Smooth muscle cell (in vitro differentiated cells): ENCODE measurements at regions not wholly inside any gene's neighbourhood (a gene's known extent, or its start where the extent isn't known, plus 50 kb on each side); places are given as distances from the start of the nearest gene placed in this dataset.

ENCODE experiments used
- DNase-seq: peaks from one replicate; lab custom pipeline; 2025; ENCODE audit not compliant: unreplicated experiment; lab: John Stamatoyannopoulos, UW
- H2AFZ ChIP-seq: fragments of 200-600 bp; sonication (generic); 2 replicates; pipeline ENCODE4 v1.6.0; 2016; ENCODE audit warnings: antibody characterized with exemption, low read depth, mild to moderate bottlenecking
- H3F3A ChIP-seq: fragments of 200-600 bp; sonication (generic); 2 replicates; pipeline ENCODE4 v1.6.0; 2017; ENCODE audit warnings: antibody characterized with exemption, low read depth
- H3K27ac ChIP-seq: fragments of 200-600 bp; sonication (generic); 2 replicates; pipeline ENCODE4 v1.5.1; 2016; ENCODE audit warnings: low read depth, mild to moderate bottlenecking
- H3K27me3 ChIP-seq: fragments of 200-600 bp; sonication (generic); 2 replicates; pipeline ENCODE4 v1.6.1; 2016; ENCODE audit warnings: low read depth, mild to moderate bottlenecking
- H3K36me3 ChIP-seq: fragments of 200-600 bp; sonication (generic); 2 replicates; pipeline ENCODE4 v1.5.1; 2016; ENCODE audit warnings: low read depth
- H3K4me1 ChIP-seq: fragments of 200-600 bp; sonication (generic); 2 replicates; pipeline ENCODE4 v1.5.1; 2016; ENCODE audit warnings: low read depth
- H3K4me2 ChIP-seq: fragments of 200-600 bp; sonication (generic); 2 replicates; pipeline ENCODE4 v1.6.0; 2016; ENCODE audit warnings: mild to moderate bottlenecking
- H3K4me3 ChIP-seq: fragments of 200-600 bp; sonication (generic); 2 replicates; pipeline ENCODE4 v1.5.1; 2016; ENCODE audit warnings: mild to moderate bottlenecking
- H3K79me2 ChIP-seq: fragments of 200-600 bp; sonication (generic); 2 replicates; pipeline ENCODE4 v1.6.0; 2016; ENCODE audit warnings: low read depth, mild to moderate bottlenecking
- H3K9ac ChIP-seq: fragments of 200-600 bp; sonication (generic); 2 replicates; pipeline ENCODE4 v1.6.0; 2016; ENCODE audit warnings: low read depth
- H3K9me3 ChIP-seq: fragments of 200-600 bp; sonication (generic); replicated peaks from 2 replicates; pipeline ENCODE4 v1.5.1; 2016; ENCODE audit warnings: low read depth
- H4K20me1 ChIP-seq: fragments of 200-600 bp; sonication (generic); 2 replicates; pipeline ENCODE4 v1.6.0; 2016; ENCODE audit warnings: low read depth
- WGBS: methylation state at CpG from one replicate; pipeline ENCODE4 v1.1.7; 2016; ENCODE audit warnings: low lambda C conversion rate; 5-methylcytosine and 5-hydroxymethylcytosine counted together
- TF ChIP-seq, protein P1 (sequence below): fragments of 200-600 bp; sonication (generic); IDR thresholded peaks from 2 replicates; pipeline ENCODE4 v1.5.1; 2017; ENCODE audit warnings: borderline replicate concordance, mild to moderate bottlenecking, antibody characterized with exemption; ENCODE audit not compliant: insufficient read depth, poor library complexity, severe bottlenecking

DNA sequence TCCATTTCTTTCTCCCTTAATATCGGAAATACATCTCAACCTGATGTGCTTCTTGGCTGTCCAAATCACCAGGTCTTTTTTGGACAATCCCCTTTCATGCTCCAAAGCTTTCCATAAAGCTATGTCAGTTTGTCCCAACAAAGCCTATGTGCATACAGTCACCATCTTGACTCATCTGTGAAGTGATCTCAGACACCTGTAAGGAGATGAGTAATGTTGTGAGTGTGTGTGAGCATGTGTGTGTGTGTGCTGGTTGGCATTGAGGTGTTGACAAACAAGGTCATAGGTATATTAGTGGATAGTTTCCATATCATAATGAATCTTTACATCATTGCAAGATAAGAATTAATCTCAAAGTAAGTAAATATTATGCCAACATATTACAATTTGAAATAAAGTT lies 1243.3 kb upstream of the SEL1L start:
- no peak overlapping the region for H3K4me2 ChIP-seq
- no peaks in the 10 kb centered on the region for H3K9me3 ChIP-seq
- H3K36me3 ChIP-seq, result no peaks in the 10 kb centered on the region
- H3K4me3 ChIP-seq, result no peak overlapping the region
- no peaks in the 10 kb centered on the region for H3K79me2 ChIP-seq
- no peaks in the 10 kb centered on the region for H3K27me3 ChIP-seq
- no peak for DNase-seq
- no peaks in the 10 kb centered on the region for H4K20me1 ChIP-seq
- no peak overlapping the region for H3K27ac ChIP-seq
- no peaks in the 10 kb centered on the region for H3K4me1 ChIP-seq
- H3F3A ChIP-seq, result no peaks in the 10 kb centered on the region
- no peak overlapping the region for H3K9ac ChIP-seq
- 90% methylated on average over 1 of the region's 1 CpG for WGBS
- TF ChIP-seq, protein P1, sequence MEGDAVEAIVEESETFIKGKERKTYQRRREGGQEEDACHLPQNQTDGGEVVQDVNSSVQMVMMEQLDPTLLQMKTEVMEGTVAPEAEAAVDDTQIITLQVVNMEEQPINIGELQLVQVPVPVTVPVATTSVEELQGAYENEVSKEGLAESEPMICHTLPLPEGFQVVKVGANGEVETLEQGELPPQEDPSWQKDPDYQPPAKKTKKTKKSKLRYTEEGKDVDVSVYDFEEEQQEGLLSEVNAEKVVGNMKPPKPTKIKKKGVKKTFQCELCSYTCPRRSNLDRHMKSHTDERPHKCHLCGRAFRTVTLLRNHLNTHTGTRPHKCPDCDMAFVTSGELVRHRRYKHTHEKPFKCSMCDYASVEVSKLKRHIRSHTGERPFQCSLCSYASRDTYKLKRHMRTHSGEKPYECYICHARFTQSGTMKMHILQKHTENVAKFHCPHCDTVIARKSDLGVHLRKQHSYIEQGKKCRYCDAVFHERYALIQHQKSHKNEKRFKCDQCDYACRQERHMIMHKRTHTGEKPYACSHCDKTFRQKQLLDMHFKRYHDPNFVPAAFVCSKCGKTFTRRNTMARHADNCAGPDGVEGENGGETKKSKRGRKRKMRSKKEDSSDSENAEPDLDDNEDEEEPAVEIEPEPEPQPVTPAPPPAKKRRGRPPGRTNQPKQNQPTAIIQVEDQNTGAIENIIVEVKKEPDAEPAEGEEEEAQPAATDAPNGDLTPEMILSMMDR, result no peak
- H2AFZ ChIP-seq, result no peak overlapping the region

DNA sequence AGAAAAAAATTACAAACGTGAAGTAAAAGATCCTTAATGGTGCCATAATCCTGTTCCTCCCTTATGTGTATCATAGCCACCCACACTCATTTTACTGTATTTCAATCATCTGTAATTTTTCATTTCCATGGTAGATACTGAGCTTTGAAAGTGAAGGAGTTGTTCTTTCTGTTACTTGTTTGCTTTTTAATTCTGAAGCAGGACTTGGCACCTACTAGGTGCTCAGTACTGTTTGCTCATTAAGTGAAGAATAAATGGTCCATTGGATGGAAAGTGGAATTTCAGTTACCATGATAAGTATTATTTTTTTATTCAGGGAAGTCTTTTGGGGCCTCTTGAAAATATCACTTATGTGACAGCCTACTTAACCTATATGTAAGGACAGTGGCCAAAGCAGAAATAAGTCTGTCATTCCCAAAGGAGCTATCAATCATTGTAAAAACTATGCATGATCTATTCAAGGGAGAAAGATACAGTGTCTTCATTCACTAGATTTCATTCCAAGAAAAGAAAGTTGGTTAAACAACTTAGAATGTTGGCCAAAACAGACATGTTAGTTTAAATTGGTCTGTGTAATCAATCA lies 1244.4 kb upstream of the SEL1L start:
- Histone ChIP-seq H3K4me3 (no peak overlapping the region), H3K9ac (no peak overlapping the region), H4K20me1 (no peaks in the 10 kb centered on the region), H3K27me3 (no peaks in the 10 kb centered on the region), H3K27ac (no peak overlapping the region), H3K79me2 (no peaks in the 10 kb centered on the region), H3K4me2 (no peak overlapping the region), H3K9me3 (no peaks in the 10 kb centered on the region), H3F3A (no peaks in the 10 kb centered on the region), H2AFZ (no peak overlapping the region), H3K36me3 (no peaks in the 10 kb centered on the region), H3K4me1 (no peaks in the 10 kb centered on the region)
- WGBS, result 72% methylated on average over 1 of the region's 1 CpG
- TF ChIP-seq, protein P1, result no peak
- DNase-seq, result no peak

DNA sequence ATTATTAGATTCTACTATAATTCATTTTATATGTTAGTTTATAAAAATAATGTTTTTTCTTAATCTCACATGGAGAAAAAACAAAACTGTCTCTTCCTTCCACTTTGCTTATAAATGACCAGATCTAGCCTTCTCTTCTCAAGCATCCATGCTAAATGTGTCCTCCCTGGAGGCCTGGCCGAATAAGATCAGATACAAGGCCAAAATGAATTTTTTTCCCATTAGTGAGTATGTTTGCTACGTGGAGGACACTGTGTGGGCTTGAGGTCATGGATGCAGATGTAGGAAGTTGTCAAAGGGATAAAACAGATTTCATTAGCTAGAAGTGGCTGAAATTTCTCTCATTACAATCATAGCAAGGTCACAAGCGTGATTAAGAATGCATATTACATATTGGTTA lies 1244.9 kb upstream of the SEL1L start:
- no peak overlapping the region for H2AFZ ChIP-seq
- H3K27me3 ChIP-seq, result no peaks in the 10 kb centered on the region
- no peaks in the 10 kb centered on the region for H3K36me3 ChIP-seq
- no peaks in the 10 kb centered on the region for H3K4me1 ChIP-seq
- H3K9ac ChIP-seq, result no peak overlapping the region
- H3K27ac ChIP-seq, result no peak overlapping the region
- no peak overlapping the region for H3K4me2 ChIP-seq
- H4K20me1 ChIP-seq, result no peaks in the 10 kb centered on the region
- no peak overlapping the region for H3K4me3 ChIP-seq
- no peaks in the 10 kb centered on the region for H3K9me3 ChIP-seq
- no peaks in the 10 kb centered on the region for H3K79me2 ChIP-seq
- no peaks in the 10 kb centered on the region for H3F3A ChIP-seq
- TF ChIP-seq, protein P1, result no peak
- no peak for DNase-seq
- 78% methylated on average over 3 of the region's 3 CpGs for WGBS

DNA sequence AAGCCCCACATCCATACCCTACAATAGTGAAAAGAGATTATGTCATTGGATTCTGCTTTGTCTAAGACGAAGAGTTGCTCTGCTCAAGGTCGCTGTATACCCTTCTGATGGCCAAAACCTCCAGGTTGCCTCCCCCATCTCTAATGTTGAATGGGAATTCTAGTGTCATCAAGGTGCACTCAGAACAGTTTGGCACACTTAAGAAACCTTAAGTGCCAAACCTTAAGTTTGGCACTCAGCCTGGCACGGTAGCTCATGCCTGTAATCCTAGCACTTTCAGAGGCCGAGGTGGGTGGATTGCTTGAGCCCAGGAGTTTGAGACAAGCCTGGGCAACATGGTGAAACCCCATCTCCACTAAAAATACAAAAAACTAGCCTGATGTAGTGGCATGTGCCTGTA lies 1245.6 kb upstream of the SEL1L start:
- no peak for DNase-seq
- H3K27me3 ChIP-seq, result no peaks in the 10 kb centered on the region
- TF ChIP-seq, protein P1, result no peak
- H3K79me2 ChIP-seq, result no peaks in the 10 kb centered on the region
- 97% methylated on average over 4 of the region's 4 CpGs for WGBS
- no peak overlapping the region for H3K4me2 ChIP-seq
- no peaks in the 10 kb centered on the region for H3K36me3 ChIP-seq
- H3K9me3 ChIP-seq, result no peaks in the 10 kb centered on the region
- H3K9ac ChIP-seq, result no peak overlapping the region
- H2AFZ ChIP-seq, result no peak overlapping the region
- no peaks in the 10 kb centered on the region for H3K4me1 ChIP-seq
- no peak overlapping the region for H3K27ac ChIP-seq
- no peaks in the 10 kb centered on the region for H3F3A ChIP-seq
- no peak overlapping the region for H3K4me3 ChIP-seq
- H4K20me1 ChIP-seq, result no peaks in the 10 kb centered on the region
